ENCODE measurements at regions not wholly inside any gene's neighbourhood (a gene's known extent, or its start where the extent isn't known, plus 50 kb on each side); places are given as distances from the start of the nearest gene placed in this dataset.

DNA sequence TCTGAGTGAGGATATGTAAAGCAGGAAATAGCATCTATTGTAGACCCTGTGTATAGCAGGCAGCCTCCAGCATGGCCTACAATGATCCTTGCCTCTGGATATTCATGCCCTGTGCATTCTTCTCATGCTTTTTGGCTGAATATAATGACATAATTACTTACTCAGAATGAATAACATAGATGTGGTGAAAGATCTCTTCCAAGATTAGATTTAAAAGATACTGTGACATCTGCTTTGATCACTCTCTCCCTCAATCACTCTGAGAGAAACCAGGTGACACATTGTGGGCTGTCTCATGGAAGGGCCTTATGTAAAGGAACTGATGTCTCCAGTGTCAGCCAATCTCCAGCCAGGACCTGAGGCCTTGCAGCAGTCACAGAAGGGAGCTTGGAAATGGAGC is 376.7 kb downstream of the DNAH5 start:
- no peak for DNase-seq

DNA sequence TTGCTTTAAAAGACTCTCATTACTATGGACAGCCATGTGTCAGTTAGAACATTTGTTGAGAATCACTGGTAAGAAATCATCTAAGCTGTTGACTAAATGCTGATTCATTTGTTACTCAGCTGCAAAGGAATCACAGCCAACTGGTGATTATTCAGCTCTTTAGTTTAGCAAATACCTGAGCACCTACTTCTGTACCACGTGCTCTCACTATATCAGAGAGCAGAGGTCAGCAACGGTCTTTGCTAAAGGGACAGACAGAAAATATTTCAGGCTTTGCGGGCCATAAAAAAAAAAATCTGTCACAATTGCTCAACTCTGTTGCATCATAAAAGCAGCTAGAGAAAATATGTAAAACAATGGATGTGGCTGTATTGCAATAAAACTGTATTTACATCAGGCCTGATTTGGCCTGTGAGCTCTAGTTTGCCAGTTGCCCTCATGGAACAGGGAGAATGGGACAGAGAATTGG is 377.6 kb downstream of the DNAH5 start:
- no peak for DNase-seq

DNA sequence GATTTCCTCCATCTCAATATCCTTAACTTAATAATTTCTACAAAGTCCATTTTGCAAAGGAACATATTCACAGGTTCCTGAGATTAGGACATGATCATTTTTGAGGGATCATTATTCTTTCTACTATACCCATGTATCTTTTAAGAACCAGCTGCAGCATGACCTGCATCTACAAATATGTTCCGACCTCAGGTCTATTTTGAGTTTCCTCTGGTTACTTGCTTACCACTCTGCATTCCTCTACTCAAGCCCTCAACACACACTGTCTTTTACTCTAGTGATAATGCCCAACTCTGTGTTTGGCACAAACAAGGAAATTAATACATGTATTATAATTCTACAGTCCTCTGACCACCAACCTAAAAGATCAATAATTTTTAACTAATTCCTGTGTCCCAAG is 386.1 kb downstream of the DNAH5 start:
- no peak for DNase-seq

DNA sequence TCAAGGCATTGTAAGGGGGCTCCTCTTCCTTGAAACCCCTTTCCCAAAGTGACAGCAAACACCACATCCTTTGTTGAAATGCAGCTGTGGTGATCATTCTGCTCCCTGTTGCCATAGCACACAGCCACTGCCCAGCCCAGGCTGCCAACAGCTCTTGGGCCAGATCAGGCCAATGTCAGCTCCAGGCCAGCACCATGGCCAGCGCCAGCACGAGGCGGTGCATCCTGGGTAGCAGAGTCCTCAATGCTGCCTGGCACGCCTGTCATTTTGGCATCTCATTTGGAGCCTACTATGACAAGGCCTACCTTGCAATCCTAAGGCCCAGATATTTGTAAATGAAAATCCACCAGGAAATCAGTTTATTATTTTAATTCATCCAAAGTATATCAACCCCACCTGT is 390.6 kb downstream of the DNAH5 start:
- peak; percentile 28 for DNase-seq

DNA sequence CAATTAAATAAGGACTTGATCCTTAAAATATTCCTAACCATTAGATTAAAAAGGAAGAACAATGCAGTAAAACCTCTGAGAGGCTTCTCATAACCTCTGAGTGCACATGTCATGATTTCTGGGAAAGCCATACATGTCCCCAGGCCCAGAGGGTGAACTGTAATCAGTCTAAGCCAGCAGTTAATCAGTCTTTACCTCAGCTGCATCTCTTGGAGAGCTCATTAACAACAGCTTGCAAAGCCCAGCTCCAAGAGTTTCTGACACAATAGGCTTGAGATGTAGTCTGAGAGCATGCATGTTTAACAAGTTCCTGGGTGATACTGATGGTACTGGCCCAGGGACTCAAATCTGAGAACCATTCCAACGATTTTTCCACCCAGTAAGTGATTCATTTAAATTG is 392.1 kb downstream of the DNAH5 start:
- no peak for DNase-seq

DNA sequence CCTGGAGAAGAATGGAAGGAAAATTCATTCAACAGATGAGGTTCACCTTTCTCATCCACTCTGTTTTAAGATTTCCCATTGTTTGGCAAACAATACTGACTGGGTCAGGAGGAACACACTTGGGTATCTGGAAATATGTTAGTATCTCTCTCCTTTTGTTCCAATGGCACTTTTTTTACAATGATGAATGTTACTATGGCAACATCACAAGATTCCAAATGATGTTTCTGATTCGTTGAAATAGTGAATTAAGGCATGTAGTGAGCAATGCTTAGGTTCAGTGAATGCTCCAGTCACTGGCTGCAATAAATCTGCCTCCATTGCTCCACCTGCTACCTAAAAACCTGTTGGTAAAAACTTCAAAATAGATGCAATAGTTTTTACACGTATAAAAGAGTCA is 392.8 kb downstream of the DNAH5 start:
- no peak for DNase-seq

DNA sequence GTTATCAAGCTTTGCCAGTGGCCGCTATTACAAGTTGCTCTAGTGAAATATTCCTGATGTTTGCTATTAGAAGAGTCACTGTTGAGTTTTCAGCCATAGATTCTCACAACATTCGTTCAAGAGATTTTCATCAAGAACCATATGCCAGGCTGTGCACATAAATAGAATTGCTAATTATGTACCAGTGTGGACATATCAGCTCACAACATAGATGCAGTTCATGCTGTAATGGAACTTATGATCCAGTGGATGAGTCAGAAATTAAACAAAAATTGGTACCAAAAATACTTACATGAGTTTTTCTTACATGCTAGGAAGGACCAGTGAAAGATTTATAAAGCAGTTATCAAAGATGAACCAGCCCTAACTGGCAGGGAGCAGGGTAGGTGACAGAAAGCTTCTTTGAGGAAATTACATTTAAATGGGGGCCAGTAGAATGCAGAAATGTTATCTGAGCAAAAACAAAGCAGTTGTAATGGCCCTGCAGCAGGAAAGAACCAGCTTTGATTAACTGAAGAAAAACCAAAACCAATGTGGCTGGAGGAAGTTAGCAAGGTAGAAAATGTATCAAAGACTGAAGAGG is 404.2 kb downstream of the DNAH5 start:
- no peak for DNase-seq

DNA sequence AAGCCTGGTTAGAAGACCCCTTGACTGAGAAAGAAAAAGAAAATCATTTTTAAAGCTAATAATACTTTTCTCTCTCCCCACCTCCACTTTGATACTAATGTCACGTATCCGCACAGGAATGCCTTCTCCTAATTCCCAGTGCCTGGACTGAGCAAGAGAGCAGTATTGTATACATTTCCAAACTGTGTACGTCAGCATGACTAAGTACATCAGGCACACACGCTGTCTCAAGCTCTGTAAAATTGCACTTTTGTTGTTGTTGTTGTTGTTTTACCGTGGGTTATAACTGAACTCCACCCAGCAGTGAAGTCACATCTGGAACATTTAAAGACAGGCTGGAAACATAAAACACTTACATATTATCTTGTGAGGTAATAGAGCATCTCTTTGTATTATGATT is 407.6 kb downstream of the DNAH5 start:
- no peak for DNase-seq

DNA sequence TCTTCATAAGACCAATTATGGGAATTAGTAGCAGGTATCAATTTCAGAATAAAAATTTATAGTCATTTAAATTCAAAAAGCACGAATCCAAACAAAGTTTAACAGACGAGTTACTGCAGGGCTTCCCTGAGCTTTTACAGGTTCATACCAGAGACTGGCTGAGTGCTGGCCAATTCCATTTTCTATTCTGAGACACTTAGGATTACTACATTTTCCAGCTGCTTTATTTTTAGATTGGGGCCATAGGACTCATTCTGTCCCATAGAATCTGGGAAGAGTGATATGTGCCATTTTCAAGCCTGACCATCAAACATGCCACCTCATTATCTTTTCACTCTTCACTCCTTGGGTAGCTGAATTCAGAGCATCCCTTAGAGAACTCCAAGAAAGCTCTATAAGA is 410.7 kb downstream of the DNAH5 start:
- no peak for DNase-seq

DNA sequence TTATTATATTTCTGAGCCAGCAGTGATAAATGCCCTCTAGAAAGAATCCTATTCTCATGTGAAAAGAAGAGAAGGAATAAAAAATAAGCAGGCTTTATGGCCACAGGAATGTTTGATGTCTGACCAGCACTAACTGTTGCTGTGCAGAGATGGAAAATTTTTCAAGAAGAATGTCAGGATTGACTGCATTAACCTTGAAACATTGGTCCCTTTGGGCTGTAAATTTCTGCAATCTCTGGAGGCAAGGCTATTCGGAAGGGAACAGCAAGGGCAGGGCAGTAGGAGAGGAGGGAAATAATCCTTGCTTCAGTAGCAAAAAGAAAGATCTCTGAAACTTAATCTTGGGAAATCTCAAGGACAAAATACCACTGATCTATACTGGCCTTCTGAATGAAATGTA is 415.2 kb downstream of the DNAH5 start:
- no peak for DNase-seq

DNA sequence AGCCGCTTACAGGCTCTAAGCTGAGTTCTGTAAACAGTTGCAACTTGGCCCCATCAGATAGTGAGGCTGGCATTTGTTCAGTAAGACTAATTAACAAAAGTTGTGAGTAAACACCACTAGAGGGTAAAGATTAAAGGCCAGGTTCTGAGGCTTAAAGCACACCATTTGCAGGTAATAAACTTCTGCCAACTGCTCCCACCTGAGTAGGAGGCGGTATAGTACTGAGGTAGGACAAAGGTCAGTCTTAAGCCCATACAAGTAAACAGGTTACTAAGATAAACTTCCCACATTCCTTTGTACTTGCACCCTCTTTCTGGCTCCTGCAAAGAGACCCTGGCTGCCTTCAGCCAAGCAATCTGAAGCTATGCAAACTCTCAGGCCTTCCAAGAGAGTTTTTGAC is 419.6 kb downstream of the DNAH5 start:
- no peak for DNase-seq

DNA sequence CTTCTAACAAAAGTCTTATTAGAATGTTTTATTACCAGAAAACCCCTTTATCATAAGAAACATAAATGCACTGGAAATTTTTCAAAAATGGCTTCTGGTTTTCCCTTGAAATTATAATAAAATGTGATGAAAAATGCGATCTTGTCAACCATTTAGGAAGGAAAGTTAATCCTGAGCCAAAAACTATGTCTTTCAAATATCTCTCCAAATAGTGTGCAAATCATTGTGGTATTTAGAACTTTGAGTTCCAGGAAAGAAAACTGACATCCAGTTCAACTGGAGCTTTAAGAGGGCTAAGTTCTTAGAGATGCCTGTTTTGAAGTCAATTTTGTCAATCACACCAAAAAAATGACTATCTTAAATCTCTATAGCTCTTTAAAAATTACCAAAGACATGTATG is 425.4 kb downstream of the DNAH5 start:
- no peak for DNase-seq

DNA sequence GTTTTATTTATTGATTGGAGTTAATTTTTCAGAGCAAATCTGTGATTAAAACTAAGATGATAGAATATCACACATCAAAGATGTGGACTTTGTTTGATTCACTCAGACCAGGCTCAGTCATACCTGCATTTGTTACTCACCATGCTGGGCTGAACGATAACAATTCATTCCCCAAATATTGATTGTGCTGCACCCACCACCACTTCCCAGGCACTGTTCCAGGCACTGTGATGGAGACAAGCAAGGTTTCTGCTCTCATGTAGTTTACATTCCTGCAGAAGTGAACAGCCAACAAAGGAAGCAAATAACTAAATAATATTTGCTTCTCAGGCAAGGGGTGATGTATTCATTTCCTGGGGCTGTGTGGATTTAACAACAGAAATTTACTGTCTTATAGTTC is 428.3 kb downstream of the DNAH5 start:
- no peak for DNase-seq

DNA sequence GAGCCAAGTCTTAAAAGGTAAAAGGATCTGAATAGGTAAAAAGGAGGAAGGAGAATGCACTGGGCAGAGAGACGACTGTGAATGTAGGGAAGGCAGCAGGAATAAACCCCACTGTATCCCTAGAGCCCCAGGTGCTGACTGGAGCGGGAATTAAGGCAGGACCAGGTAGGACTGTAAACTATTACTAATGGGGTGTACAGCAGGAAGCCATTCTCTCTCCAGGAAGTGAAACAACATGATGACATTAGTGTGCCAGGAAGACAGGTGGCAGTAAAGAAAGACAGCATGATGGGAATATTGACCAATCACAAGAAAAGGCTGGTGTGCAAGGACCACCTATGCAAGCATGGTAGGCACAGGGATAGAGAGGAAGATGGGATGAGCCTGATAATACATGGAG is 433.0 kb downstream of the DNAH5 start:
- no peak for DNase-seq

DNA sequence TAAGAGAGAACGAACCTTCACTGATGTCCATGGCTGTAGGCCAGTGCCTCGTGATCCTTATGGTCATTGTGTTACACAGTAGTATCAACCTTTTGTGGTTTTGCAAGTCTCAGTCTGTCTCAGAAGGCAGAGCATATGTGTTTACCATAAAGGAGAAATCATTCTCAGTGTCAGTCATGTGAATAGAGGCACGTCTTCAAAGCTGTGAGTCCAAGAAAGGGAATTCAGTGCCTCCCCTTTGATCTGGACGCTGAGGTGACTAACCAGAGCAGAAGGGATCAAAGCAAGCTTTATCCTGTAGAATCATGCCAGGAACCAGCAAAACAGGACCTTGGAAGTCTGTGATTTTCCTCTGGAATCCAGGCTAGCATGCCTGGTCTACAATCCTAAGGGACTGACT is 433.9 kb downstream of the DNAH5 start:
- DNase-seq: no peak

DNA sequence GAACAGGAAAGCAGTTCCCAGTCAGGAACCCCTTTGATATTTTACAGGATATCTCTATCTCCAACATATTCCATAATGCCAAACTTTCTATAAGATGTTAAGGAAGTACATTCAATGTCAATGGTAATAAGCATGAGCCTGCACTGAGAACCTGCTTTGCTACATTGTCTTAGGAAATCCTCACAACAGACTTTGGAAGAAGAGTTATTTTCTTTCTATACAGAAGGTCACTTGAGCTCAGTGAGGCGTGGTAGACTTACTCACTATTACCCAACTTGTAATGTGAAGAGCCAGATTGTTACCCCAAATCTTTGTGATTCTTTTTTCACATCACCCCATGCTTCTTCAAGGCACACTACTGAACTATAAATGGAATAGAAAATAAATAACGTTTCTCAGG is 435.9 kb downstream of the DNAH5 start:
- no peak for DNase-seq

DNA sequence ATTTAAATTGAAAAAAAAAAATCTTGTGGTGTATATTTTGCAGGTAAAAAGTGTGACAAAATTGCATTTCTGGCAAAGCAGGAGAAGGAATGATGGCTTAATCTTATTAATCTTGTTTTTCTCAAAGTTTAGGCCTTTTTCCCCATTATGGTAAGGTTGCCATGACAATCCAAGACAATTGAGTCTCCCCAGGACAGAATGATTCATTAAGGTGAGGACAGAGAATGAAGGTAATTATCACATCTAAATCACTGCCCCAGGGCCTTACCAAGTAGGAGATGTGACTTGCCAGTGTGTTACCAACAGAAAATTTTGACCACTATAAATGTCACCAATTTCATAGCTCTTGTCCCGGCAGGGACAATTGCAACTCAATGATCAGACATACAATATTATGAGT is 439.2 kb downstream of the DNAH5 start:
- no peak for DNase-seq

DNA sequence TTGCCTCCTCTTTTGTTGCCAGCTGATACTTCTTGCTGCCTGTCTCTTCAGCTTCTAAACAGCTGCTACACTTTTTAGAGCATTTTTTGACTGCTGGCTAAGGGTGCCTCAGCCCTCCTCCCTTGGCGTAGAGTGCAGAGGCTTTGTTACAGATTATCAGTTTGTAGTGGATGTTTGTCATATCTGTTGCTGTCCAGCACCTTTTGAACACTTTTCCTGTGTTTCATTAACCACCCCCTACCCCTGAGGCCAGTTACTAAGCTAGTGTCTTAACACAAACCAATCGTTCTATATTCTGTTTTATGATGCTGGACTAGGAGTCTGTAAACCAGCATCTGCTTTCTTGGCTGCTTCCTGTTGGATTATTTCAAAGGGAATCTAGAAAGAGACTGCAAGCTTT is 441.5 kb downstream of the DNAH5 start:
- no peak for DNase-seq

DNA sequence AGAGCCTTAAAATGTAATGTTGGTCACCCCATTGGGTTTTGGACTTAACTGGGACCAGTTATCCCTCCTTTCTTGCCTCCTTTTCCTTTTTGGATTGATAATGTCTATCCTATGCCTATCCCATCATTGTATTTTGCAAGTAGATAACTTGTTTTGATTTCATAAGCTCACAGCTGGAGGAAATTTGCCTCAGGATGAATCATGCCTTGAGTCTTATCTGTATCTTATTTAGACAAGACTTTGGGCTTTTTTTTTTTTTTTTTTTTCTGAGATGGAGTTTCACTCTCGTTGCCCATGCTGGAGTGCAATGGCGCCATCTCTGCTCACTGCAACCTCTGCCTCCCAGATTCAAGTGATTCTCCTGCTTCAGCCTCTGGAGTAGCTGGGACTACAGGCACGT is 443.3 kb downstream of the DNAH5 start:
- DNase-seq: no peak

DNA sequence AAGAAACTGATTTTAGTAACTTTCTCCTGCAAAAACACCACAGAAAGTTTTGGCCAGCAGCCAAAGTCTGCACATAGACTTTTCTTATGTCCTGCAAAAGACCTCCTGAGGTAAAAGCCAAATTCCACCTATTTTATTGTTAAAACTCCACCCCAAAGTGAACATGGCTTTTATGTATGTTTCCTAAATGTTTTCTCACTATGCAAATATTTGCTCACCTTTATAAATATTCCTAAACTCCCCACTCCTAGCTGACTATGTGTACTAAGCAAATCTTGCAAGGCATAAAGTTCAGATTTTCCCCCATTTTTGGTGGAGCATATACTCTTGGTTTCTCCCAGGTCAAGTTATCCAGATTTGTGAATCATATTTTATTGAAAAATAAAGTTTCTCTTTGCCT is 446.2 kb downstream of the DNAH5 start:
- no peak for DNase-seq

DNA sequence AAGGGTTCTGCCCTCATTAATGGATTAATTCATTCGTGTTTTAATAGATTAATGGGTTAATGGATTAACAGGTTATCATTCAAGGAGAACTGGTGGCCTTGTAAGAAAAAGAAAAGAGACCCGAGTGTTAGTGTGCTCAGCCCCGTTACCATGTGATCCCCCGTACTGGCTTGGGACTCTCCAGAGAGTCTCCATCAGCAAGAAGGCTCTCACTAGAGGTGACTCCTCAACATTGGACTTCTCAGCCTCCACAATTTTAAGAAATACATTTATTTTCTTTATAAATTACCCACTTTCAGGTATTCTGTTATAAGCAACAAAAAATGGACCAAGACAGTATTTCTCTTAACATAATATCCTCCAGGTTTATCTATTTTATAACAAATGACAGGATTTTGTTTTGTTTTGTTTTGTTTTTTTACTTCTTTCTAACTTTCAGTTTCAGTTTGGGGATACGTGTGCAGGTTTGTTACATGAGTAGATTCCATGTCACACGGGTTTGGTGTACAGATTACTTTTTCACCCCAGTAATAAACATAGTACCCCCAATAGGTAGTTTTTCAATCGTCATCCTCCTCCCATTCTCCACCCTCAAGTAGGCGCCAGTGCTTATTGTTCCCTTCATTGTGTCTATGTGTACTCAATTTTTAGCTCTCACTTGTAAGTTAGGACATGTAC is 456.1 kb downstream of the DNAH5 start:
- no peak for DNase-seq

DNA sequence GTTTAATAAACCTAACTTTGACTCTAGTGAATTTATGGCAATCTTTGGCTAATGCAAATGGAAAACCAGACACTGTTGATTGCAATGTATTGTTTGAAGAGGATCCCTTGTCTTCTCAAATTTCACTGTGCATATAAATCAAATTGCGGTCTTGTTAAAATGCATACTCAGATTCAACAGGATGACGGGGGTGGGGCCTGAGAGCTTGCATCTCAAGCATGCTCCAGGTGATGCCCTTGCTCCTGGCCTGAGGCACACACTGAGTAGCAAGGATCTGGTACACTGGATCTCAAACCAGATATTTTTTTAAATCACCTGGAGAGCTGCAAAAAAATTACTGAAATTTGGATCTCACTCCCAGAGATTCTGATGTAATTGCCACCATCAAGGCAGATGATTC is 463.7 kb downstream of the DNAH5 start:
- no peak for DNase-seq

DNA sequence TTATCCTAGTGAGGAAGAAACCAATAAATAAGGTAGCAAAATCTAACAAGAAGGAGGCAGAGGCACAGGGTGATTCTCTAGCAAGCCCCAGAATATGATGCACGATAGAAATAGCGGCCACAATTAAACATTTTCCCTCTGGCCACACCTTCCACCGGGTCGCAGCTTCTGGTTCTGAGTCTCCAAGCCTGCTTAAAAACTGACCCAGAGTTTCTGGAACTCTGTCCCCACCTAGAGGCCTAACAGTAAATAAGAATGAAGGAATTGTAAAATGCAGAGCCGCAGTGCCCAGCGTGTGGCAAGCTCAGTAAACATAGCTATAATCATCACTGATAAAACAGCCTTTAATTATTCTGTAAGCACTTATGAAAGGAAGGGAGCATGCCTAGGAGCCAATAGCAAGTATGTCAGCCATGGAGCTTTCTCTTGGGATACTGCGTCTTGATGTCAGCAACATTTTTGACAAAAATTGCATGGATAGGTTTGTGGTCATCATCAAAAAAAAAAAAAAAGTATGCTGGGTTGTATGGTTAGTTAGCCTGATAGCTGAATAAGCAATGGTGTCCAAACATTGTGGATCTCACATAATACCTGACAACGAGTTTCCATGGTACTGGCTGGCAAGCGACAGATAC is 465.5 kb downstream of the DNAH5 start:
- DNase-seq: peak; percentile 35

DNA sequence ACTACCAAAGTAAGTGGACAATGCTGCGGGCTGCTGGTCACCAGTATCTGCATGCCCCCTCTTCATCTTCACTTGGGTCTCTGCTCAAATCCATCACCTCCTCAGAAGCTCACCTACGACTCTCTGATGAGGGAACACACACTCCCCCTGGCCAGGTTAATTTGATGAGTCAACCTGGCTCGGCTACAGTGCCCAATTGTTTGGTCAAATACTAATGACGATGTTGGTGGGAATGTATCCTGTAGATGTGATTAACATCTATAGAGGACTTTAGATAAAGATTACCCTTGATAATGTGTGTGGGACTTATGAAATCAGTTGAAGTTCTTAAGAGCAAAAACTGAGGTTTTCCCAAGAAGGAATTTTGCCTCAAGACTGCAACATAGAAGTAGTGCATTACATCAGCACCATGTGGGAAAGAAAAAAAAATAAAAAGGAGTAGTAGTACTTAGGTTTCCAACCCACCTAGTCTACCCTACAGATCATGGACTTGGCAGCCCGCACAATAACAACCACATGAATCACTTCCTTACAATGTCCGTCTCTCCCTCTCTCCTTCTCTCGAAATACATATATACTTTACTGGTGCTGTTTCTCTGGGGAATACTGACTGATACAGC is 467.3 kb downstream of the DNAH5 start:
- no peak for DNase-seq
